CD1c-positive myeloid dendritic cell (primary cell): ENCODE measurements at regions not wholly inside any gene's neighbourhood (a gene's known extent, or its start where the extent isn't known, plus 50 kb on each side); places are given as distances from the start of the nearest gene placed in this dataset.

Experiments used
- DNase-seq: peaks from one replicate; pipeline ENCODE4 v3.0.0-alpha.2; 2016; ENCODE audit errors: extremely low spot score

DNA sequence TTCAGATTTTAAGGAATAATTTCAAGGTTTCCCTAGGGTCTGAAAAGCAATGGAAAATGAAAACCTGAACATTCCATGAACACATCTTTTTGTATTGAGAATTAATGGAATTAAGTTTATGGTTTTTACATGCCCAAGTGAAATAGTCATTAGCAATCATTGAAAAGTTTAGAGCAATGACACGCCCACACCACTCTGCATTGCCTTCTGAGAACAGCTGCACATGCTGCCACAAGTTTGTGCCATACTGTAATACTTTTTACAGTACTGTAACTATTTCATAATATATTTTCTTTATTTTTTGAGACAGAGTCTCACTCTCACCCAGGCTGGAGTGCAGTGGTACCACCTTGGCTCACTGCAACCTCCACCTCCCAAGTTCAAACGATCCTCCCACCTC is 345.2 kb upstream of the PMFBP1 start:
- no peak for DNase-seq

DNA sequence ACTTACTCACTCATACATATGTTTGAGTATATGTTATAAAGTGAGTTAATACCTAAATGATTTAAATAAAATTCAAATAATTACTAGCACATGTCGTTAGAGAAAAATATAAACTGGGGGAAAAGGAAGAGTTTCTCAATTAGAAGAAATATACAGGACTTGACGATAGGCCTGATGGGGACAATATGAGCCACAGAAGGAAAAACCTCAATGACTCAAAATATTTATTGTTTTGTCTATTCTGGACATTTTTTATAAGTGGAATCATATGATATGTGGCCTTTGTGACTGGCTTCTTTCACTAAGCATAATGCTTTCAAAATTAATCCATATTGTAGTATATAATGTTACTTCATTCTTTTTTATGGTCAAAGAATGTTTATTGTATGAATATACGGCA is 339.2 kb upstream of the PMFBP1 start:
- no peak for DNase-seq

DNA sequence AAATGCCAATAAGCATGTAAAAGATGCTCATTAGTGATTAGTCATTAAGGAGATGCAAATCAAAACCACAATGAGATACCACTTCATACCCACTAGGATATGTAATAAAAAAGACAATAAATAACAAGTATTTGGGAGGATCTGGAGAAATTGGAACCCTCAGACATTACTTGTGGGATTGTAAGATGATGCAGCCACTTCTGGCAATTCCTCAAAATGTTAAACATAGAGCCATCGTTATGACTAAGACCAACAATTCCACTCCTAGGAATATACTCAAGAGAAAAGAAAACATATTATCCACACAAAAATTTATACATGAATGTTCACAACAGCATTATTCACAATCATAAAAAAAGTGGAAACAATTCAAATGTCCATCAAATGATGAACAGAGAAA is 336.2 kb upstream of the PMFBP1 start:
- no peak for DNase-seq

DNA sequence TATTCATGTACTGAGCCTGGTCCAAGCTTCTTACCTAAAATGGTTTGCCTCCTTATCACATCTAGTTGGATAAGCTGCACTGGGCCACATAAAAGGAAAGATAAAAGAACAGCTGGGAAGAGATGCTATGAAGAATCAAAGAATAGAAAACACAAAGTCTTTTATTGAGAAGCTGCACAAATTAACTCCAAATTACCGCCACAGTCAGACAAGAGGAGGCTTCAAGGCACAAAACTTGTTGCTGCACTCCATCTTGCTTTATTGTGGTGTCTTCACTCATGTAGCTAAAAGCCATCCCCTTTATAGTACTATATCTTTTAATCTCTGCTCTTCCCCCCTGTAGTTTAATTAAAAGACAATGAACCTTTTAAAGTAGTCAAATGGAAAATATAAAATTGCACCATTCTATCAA is 330.6 kb upstream of the PMFBP1 start:
- DNase-seq: no peak

GRCh38 chr16:72501739-72502593 is 330.0 kb upstream of the PMFBP1 start:
- DNase-seq: peak; percentile 55

DNA sequence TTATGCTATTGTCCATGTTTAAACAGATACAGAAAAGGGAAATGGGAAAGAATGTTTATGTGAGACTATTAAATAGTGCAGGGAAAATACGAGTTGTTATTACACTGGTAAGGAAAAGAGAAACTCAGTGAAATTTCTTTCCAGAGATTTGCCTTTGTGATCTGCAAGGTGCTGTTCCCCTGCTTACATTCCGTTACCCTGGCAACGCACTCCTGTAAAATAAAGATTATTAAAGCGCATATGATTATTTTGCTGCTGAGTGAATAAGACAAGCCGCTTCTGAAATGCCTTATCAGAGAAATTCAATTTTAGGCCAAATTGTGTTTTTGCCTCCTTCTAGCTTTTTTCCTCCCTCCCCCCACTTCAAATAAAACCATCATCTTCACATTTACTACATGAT is 328.6 kb upstream of the PMFBP1 start:
- no peak for DNase-seq

- no peak for DNase-seq
Measured at GRCh38 chr16:72493716-72494415, 321.9 kb upstream of the PMFBP1 start.

DNA sequence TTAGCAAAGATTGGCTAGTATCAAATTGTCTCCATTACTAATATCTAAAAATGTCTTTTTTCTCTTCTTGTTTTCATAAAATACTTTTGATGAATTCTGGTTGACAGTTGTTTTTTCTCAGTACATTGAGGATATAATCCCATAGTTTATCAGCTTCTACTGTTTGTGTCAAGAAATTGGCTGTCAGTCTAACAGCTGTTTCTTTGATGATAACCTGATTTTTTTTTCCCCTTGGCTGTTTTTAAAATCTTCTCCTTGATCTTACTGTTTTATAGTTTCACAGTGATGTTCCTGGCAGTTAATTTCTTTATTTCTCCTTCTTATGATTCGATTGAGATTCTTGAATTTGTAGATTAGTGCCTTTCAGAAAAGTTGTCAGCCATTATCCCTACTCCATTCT is 315.3 kb upstream of the PMFBP1 start:
- DNase-seq: no peak

GRCh38 chr16:72482695-72483094 is 310.7 kb upstream of the PMFBP1 start:
- DNase-seq: no peak

- no peak for DNase-seq
Measured at GRCh38 chr16:72481419-72481818, 309.5 kb upstream of the PMFBP1 start.

GRCh38 chr16:72480911-72481310 is 309.0 kb upstream of the PMFBP1 start:
- DNase-seq: no peak

DNA sequence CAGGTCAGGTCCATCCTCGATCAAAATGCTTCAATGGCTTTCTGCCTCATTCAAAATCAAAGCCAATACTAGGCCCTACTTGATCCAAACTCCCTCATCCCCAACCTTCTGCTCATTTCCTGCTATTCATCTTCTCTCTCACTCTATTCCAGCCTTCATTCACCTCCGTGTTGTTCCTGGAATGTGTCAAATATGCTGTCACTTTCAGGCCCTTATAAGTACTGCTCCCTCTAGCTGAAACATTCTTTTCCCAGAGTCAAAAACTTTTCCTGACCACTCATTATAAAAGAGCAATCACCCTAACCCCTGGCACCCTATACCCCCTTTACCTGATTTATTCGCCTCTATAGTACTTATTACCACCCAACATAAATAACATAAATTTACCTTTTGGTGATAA is 303.7 kb upstream of the PMFBP1 start:
- DNase-seq: no peak

- no peak for DNase-seq
Measured at GRCh38 chr16:72474501-72475123, 302.7 kb upstream of the PMFBP1 start.

- DNase-seq: no peak
Measured at GRCh38 chr16:72473631-72474030, 301.7 kb upstream of the PMFBP1 start.

GRCh38 chr16:72471317-72471924 is 299.5 kb upstream of the PMFBP1 start:
- no peak for DNase-seq

DNA sequence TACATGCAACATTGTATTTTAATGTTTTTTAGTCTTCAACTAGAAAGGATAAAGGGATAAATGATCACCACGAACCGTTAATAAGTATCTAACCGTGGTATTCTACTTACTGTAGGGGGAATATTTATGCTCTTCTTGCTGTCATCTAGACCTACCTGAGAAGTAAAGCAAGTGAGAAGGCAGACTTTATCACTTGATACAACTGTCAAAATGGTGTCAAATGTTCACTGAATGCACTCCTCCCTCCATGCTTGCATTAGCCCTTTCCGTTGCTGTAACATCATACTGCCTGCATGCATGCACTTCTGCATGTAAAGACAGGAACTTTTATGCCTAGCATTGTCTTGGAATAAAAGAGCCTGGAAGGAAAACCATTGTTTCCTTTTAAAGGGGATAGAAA is 298.6 kb upstream of the PMFBP1 start:
- no peak for DNase-seq

- no peak for DNase-seq
Measured at GRCh38 chr16:72469932-72470331, 298.0 kb upstream of the PMFBP1 start.

- no peak for DNase-seq
Measured at GRCh38 chr16:72468582-72468981, 296.6 kb upstream of the PMFBP1 start.

GRCh38 chr16:72467157-72467759 is 295.3 kb upstream of the PMFBP1 start:
- peak; percentile 57 for DNase-seq

DNA sequence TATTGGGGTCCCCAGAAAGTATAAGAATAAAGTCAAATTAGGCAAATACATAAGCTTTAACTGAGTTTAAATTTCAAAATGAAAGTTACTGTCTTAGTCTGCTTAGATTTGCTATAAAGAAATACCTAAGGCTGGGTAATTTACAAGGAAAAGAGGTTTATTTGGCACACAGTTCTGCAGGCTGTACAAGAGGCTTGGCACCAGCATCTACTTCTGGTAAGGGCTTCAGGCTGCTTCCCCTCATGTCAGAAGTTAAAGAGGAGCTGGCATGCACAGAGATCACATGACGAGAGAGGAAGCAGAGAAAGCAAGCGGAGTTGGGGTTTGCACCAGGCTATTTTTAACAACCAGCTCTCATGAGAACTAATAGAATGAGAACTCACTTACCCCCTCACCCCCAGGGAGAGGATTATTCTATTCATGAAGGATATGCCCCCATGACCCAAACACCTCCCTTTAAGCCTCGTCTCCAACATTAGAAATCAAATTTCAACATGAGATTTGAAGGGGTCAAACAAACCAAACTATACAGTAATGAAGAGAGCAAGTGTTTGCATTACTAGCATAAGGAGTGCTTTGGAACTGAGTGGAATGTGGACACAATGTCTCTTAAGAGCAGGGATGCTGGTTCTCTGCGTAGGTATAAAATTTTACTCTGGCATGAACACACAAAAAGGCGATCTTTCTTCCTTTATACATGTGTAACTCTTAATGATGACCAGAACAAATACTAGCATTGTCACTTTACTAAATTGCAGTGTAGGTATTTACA is 292.8 kb upstream of the PMFBP1 start:
- no peak for DNase-seq

DNA sequence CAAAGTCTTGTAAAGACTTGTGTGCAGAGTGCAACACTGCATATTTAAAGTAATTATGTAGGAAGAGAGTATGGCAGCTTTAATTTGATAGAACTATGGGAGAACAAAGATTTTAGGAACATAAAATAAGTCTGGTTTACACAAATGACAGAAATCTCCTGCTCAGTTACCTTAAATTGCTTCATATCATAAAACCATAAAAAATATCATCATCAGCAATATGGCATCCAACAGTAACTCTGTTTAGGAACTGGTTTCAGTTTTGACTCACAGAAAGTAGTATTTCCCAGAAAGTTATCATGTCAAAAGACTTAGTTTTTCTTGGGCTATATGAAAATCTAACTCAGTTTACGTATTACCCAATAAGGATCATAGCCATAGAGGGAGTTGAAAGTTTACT is 292.1 kb upstream of the PMFBP1 start:
- no peak for DNase-seq
